Pancreas (tissue), 10 donors: ENCODE measurements at regions not wholly inside any gene's neighbourhood (a gene's known extent, or its start where the extent isn't known, plus 50 kb on each side); places are given as distances from the start of the nearest gene placed in this dataset.

Experiments
- ATAC-seq, 4 donors: fragments of 200-7000 bp; cut with Tn5 transposase; one replicate each; pipeline versions ENCODE4 v1.8.0 to v1.9.1; 2020; ENCODE audit warnings: mild to moderate bottlenecking in 4 of 4, moderate library complexity in 4 of 4
- DNase-seq, 6 donors: peaks; one replicate each; pipeline ENCODE4 v3.0.0-alpha.2; 2020
- FAIRE-seq: peaks from 2 replicates; lab custom pipeline; 2012; peaks lifted over from hg19 to GRCh38; lab: Jason Lieb, UNC
- H3K27ac ChIP-seq, 4 donors: fragments of 200-600 bp; sonication (generic); 1 replicate in 3 of 4; 2 replicates in 1 of 4; pipeline versions ENCODE4 v1.5.0 to v1.8.0; 2020
- H3K27me3 ChIP-seq, 4 donors: fragments of 200-600 bp; one replicate each; pipeline ENCODE4 v1.8.0; 2021
- H3K36me3 ChIP-seq, 3 donors: fragments of 200-600 bp; sonication (generic) in 1 of 3; one replicate each; pipeline versions ENCODE4 v1.5.0 to v1.8.0; 2020 to 2021
- H3K4me1 ChIP-seq, 3 donors: fragments of 200-600 bp; one replicate each; pipeline ENCODE4 v1.8.0; 2021
- H3K4me3 ChIP-seq, 4 donors: fragments of 200-600 bp; sonication (generic) in 2 of 4; one replicate each; pipeline versions ENCODE4 v1.5.0 to v1.8.0; 2020 to 2021
- H3K9me3 ChIP-seq, 4 donors: fragments of 200-600 bp; one replicate each; pipeline ENCODE4 v1.8.0; 2021
- WGBS, 2 donors: extraction: QIAGEN DNeasy Blood & Tissue Kit; methylation state at CpG; one replicate each; pipeline ENCODE4 v1.1.7; 2013; 5-methylcytosine and 5-hydroxymethylcytosine counted together
- intact Hi-C, 3 donors: fragments of 100-400 bp; cut with DNase I; formaldehyde crosslinking; loops; one replicate each; pipeline versions ENCODE4 v1.11.1 to v1.14.2; 2022
- TF ChIP-seq, protein P1 (sequence below), 4 donors: fragments of 200-600 bp; sonication (generic) in 3 of 4; IDR thresholded peaks; one replicate each; pipeline versions ENCODE4 v1.5.0 to v1.8.0; 2021; ENCODE audit warnings: antibody characterized with exemption in 4 of 4
- donor health status: healthy with polysubstance abuse.
- donor health status: DM: no; HTN: no; CAD: no; lungs with moderate emphysema.
- donor health status: DM: no; HTN: no; CAD: no.
- donor health status: control.
- donor health status: control.
- donor health status: Bipolar disorder and iron deficiency.
- donor health status: DM: yes; HTN: yes; CAD: no.
- donor health status: DM: no; HTN: no; CAD: no.
- donor health status: DM: no; HTN: no; CAD: no.
- donor health status: DM: yes; HTN: yes; CAD: no.

DNA sequence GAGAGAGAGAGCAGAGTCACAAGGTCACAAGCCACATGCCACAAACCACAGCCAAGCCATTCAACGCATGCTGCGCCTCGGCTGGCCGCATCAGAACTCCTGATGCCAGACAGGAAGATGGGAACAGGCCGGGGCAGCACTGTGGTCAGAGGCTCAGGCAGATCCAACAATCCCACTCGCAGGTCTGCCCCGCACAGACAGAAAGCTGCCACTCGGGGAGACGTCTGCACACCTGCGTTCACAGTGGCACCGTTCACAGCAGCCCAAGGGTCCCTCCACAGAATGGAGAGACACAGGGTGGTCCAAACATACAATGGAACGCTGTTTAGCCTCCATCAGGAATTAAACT is 408.8 kb downstream of the CTTN start:
- Histone ChIP-seq H3K36me3 (peaks cover 0 to 11% (median 0%) of the 10 kb centered on the region in 3 donors), H3K27me3 (no peaks in the 10 kb centered on the region), H3K27ac (no peak overlapping the region), H3K4me1 (no peaks in the 10 kb centered on the region), H3K4me3 (no peak overlapping the region), H3K9me3 (no peaks in the 10 kb centered on the region)
- FAIRE-seq (no peak), DNase-seq (no peak), ATAC-seq (no peak)
- TF ChIP-seq, protein P1, sequence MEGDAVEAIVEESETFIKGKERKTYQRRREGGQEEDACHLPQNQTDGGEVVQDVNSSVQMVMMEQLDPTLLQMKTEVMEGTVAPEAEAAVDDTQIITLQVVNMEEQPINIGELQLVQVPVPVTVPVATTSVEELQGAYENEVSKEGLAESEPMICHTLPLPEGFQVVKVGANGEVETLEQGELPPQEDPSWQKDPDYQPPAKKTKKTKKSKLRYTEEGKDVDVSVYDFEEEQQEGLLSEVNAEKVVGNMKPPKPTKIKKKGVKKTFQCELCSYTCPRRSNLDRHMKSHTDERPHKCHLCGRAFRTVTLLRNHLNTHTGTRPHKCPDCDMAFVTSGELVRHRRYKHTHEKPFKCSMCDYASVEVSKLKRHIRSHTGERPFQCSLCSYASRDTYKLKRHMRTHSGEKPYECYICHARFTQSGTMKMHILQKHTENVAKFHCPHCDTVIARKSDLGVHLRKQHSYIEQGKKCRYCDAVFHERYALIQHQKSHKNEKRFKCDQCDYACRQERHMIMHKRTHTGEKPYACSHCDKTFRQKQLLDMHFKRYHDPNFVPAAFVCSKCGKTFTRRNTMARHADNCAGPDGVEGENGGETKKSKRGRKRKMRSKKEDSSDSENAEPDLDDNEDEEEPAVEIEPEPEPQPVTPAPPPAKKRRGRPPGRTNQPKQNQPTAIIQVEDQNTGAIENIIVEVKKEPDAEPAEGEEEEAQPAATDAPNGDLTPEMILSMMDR (IDR thresholded peaks at IDR 0.05), result no peak
- 94 to 95% methylated on average over 12 of the region's 12 CpGs for WGBS, 2 donors
- intact Hi-C loops, result loop anchor here in 1 of 3 donors (10.0 kb wide), 1 partner anchor 62 kb away; no protein-coding TSS in a partner anchor

DNA sequence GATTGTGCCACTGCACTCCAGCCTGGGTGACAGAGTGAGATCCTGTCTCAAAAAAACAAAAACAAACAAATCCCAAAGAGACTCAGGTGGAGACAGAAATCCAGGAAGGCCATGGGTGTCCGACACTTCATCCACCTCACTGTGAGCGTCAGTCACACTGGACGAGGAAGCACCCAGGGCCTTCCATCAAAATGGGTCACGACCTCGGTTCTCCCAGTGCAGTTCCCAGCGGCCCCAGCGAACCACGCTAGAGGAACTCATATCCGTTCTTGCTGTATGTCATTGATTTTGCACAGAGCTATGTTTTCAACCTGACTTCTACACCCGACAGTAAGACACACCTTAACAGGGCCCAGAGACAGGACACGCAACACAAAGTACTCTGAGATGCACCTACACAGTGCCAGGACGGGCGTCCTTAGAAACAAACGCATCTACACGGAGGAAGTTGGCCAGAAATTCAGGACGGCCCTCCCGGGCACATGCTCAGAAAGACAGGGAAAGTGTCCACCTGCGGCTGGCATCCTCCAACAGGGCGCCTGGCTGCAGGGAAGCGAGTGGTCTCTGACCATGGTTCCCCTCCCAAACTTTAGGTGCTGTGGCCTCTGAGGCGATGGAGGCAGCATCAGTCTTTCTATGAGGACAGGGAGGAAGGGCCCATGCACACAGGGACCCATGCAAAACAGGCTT is 410.5 kb downstream of the CTTN start:
- H3K36me3 ChIP-seq, result peaks cover 0 to 11% (median 0%) of the 10 kb centered on the region in 3 donors
- H3K9me3 ChIP-seq, result no peaks in the 10 kb centered on the region
- no peak for FAIRE-seq
- intact Hi-C loops, result loop anchor here in 1 of 3 donors (10.0 kb wide), 1 partner anchor 64 kb away; no protein-coding TSS in a partner anchor
- DNase-seq, result peak in 2 of 6 donors; percentile 31 to 49
- H3K4me1 ChIP-seq, result no peaks in the 10 kb centered on the region
- ATAC-seq, result no peak
- H3K4me3 ChIP-seq, result no peak overlapping the region
- no peaks in the 10 kb centered on the region for H3K27me3 ChIP-seq
- TF ChIP-seq, protein P1 (IDR thresholded peaks at IDR 0.05), result no peak
- WGBS, 2 donors, result 94% methylated on average over 21 of the region's 21 CpGs
- H3K27ac ChIP-seq, result no peak overlapping the region

DNA sequence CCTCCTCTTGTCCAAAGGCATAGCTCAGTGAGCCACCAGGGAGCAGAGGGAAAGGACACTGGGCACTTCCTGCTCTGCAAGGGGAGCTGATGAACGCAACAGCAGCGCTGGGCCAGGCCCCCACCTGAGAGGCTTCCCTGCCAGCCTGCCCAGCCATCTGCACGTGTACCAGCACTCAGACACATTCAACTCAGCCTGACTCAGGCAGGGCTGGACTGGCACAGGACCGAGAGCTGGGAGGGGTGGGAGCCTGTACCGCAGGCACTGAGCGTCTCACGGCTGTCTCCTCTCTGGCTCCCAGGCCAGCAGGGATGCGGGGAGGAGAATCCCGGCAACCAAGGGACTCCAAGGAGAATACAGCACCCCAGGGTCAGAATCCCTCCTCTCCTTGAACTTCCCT is 411.8 kb downstream of the CTTN start:
- ATAC-seq (no peak), FAIRE-seq (no peak), DNase-seq (peak in 2 of 6 donors; percentile 38 to 50)
- H3K36me3 ChIP-seq, result peaks cover 0 to 11% (median 0%) of the 10 kb centered on the region in 3 donors
- 93 to 97% methylated on average over 9 of the region's 9 CpGs for WGBS, 2 donors
- no peaks in the 10 kb centered on the region for H3K27me3 ChIP-seq
- intact Hi-C loops, result loop anchor here in 1 of 3 donors (10.0 kb wide), 1 partner anchor 605 kb away; no protein-coding TSS in a partner anchor
- no peaks in the 10 kb centered on the region for H3K9me3 ChIP-seq
- no peak overlapping the region for H3K27ac ChIP-seq
- no peaks in the 10 kb centered on the region for H3K4me1 ChIP-seq
- TF ChIP-seq, protein P1 (IDR thresholded peaks at IDR 0.05), result no peak
- H3K4me3 ChIP-seq, result no peak overlapping the region

DNA sequence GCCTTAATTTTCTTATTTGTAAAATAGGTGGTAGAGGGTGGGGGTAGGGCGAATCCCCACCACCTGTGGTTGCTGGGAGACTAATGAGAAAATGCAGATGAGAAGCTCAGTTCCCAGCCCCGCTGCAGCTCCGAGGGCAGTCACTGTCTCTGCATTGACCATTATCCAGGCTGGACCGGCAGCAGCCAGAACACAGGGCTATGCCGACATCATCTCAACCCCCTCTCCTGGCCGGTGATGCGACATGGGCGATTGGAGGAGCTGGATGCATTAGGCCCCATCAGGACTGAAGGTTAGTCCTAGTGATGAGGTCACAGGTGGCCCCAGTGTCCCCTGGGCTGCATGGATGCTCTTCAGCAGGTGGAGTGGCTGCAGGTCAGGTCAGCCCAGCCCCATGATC is 412.4 kb downstream of the CTTN start:
- ATAC-seq (no peak), FAIRE-seq (no peak), DNase-seq (peak in 2 of 6 donors; percentile 23 to 28)
- no peaks in the 10 kb centered on the region for H3K27me3 ChIP-seq
- 90 to 94% methylated on average over 8 of the region's 8 CpGs for WGBS, 2 donors
- intact Hi-C loops, result loop anchor here in 1 of 3 donors (10.0 kb wide), 1 partner anchor 604 kb away; no protein-coding TSS in a partner anchor
- no peak overlapping the region for H3K27ac ChIP-seq
- no peaks in the 10 kb centered on the region for H3K4me1 ChIP-seq
- peaks cover 0 to 11% (median 0%) of the 10 kb centered on the region in 3 donors for H3K36me3 ChIP-seq
- TF ChIP-seq, protein P1 (IDR thresholded peaks at IDR 0.05), result no peak
- H3K9me3 ChIP-seq, result no peaks in the 10 kb centered on the region
- H3K4me3 ChIP-seq, result no peak overlapping the region

DNA sequence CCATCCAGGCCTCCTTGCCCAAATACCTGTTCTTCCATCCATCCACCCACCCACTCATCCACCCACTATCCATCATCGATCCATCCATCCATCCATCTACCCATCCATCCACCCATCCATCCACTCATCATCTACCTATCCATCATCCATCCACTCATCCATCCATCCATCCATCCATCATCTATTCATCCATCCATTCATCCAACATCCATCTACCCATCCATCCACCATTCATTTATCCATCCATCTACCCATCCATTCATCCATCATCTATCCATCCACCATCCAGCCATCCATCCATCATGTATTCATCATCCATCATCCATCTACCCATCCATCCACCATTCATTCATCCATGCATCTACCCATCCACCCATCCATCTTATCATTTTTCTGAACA is 413.2 kb downstream of the CTTN start:
- 80 to 98% methylated on average over 1 of the region's 1 CpG for WGBS, 2 donors
- Histone ChIP-seq H3K4me3 (no peak overlapping the region), H3K4me1 (no peaks in the 10 kb centered on the region), H3K27ac (no peak overlapping the region), H3K27me3 (no peaks in the 10 kb centered on the region), H3K9me3 (no peaks in the 10 kb centered on the region), H3K36me3 (peaks cover 0 to 5% (median 0%) of the 10 kb centered on the region in 3 donors)
- FAIRE-seq, result no peak
- intact Hi-C loops, result loop anchor here in 1 of 3 donors (10.0 kb wide), 1 partner anchor 603 kb away; no protein-coding TSS in a partner anchor
- ATAC-seq, result no peak
- no peak for DNase-seq
- TF ChIP-seq, protein P1 (IDR thresholded peaks at IDR 0.05), result no peak
